ENCODE measurements at regions not wholly inside any gene's neighbourhood (a gene's known extent, or its start where the extent isn't known, plus 50 kb on each side); places are given as distances from the start of the nearest gene placed in this dataset.

DNA sequence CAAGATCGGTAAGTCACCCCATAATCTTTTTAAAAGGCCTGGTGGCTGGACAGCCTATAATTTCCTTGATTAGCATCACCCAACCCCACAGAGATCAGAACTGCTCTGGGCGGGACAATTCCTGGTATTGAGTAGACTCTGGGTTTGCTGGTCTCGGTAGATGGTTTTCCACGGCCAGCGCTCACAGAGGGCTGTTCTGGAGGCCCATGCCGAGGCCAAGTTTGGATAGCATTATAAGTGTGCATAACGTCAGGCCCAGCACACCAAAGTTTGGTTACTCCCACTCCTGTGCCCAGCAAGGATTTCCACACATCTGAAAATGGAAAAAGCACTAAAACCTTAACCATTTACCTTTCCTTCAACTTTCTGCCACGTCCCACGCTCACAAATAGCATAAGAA is 104.7 kb upstream of the RREB1 start:
- peaks cover under 1% of the 10 kb centered on the region; the same call in 1 of the 2 replicates for H3K4me1 ChIP-seq (ENCODE audit: control insufficient read depth, insufficient read depth, low read length)
- ChIA-PET CTCF (no interaction called here), POLR2A (no interaction called here)
- H3K27ac ChIP-seq (ENCODE audit: extremely low read depth, low read depth, low read length): no peak overlapping the region
- TF ChIP-seq, protein P1, sequence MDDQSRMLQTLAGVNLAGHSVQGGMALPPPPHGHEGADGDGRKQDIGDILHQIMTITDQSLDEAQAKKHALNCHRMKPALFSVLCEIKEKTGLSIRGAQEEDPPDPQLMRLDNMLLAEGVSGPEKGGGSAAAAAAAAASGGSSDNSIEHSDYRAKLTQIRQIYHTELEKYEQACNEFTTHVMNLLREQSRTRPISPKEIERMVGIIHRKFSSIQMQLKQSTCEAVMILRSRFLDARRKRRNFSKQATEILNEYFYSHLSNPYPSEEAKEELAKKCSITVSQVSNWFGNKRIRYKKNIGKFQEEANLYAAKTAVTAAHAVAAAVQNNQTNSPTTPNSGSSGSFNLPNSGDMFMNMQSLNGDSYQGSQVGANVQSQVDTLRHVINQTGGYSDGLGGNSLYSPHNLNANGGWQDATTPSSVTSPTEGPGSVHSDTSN (CRISPR knock-in tag; IDR thresholded peaks at IDR 0.05): no peak
- TF ChIP-seq, protein P2, sequence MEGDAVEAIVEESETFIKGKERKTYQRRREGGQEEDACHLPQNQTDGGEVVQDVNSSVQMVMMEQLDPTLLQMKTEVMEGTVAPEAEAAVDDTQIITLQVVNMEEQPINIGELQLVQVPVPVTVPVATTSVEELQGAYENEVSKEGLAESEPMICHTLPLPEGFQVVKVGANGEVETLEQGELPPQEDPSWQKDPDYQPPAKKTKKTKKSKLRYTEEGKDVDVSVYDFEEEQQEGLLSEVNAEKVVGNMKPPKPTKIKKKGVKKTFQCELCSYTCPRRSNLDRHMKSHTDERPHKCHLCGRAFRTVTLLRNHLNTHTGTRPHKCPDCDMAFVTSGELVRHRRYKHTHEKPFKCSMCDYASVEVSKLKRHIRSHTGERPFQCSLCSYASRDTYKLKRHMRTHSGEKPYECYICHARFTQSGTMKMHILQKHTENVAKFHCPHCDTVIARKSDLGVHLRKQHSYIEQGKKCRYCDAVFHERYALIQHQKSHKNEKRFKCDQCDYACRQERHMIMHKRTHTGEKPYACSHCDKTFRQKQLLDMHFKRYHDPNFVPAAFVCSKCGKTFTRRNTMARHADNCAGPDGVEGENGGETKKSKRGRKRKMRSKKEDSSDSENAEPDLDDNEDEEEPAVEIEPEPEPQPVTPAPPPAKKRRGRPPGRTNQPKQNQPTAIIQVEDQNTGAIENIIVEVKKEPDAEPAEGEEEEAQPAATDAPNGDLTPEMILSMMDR (tag by site-specific recombination; IDR thresholded peaks at IDR 0.05): no peak
- TF ChIP-seq ZNF571 (tag by site-specific recombination; IDR thresholded peaks at IDR 0.05): no peak
- no peak for TF ChIP-seq ZNF785 (tag by site-specific recombination; IDR thresholded peaks at IDR 0.05)
- TF ChIP-seq HOXA7 (CRISPR knock-in tag; IDR thresholded peaks at IDR 0.05; ENCODE audit: borderline replicate concordance): no peak
- no peak overlapping the region for H3K4me3 ChIP-seq (ENCODE audit: low read depth, low read length)
- no peaks in the 10 kb centered on the region for H3K36me3 ChIP-seq (ENCODE audit: control insufficient read depth in 2 of 2, insufficient read depth in 1 of 2, low read length in 2 of 2)
- no peaks in the 10 kb centered on the region for H3K9me3 ChIP-seq (ENCODE audit: control insufficient read depth, insufficient read depth, low read depth, low read length)

DNA sequence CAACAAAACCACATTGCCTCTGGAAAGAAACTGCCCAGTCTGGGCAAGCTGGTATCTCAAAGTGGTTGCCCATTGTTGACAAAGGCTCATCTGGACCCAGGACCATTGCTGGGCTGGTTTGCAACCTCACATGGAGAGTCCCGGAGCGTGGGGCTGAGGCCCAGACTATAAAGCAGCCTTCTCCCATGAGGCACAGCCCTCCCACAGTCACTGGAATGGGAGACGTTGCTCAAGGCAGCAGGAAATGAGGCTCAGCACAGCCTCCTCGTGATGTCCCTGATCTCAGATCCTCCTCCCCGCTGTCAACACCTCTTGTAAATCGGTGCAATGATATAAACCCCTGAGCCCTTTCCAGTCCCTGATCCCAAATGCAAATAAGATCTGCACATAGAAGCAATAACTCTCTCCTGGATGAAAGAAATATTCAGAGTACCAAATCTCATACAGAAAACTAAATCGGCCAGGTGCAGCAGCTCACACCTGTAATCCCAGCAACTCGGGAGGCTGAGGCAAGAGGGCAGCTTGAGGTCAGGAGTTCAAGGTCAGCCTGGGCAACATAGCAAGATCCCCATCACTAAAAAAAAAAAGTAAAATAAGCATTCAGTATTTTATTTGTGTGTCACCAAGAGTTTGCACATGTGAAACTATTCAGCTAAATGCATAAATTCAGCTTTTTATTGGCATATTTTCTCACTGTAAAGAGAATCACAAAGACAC is 103.0 kb upstream of the RREB1 start:
- Histone ChIP-seq H3K27ac (ENCODE audit: extremely low read depth, low read depth, low read length) (no peak overlapping the region), H3K4me3 (ENCODE audit: low read depth, low read length) (no peak overlapping the region), H3K4me1 (ENCODE audit: control insufficient read depth, insufficient read depth, low read length) (no peaks in the 10 kb centered on the region), H3K9me3 (ENCODE audit: control insufficient read depth, insufficient read depth, low read depth, low read length) (no peaks in the 10 kb centered on the region), H3K36me3 (ENCODE audit: control insufficient read depth in 2 of 2, insufficient read depth in 1 of 2, low read length in 2 of 2) (no peaks in the 10 kb centered on the region)
- ChIA-PET POLR2A (no interaction called here), CTCF (interaction anchor here (0.6 kb wide), 1 partner anchor 226 kb away, joined by 3 read pairs; no protein-coding TSS in a partner anchor)
- TF ChIP-seq ZNF174 (tag by site-specific recombination; IDR thresholded peaks at IDR 0.05) (no peak), FEZF1 (tag by site-specific recombination; IDR thresholded peaks at IDR 0.05) (peak; percentile 51), ZNF2 (tag by site-specific recombination; IDR thresholded peaks at IDR 0.05) (no peak), HOXA7 (CRISPR knock-in tag; IDR thresholded peaks at IDR 0.05; ENCODE audit: borderline replicate concordance) (no peak), OSR2 (tag by site-specific recombination; IDR thresholded peaks at IDR 0.05) (no peak), ZIC2 (tag by site-specific recombination; IDR thresholded peaks at IDR 0.05) (peak; percentile 58), KLF1 (tag by site-specific recombination; IDR thresholded peaks at IDR 0.05) (no peak), TRIM28 (IDR thresholded peaks at IDR 0.05; ENCODE audit: borderline replicate concordance, low read length) (no peak), ZBTB17 (tag by site-specific recombination; IDR thresholded peaks at IDR 0.05) (0 out of 2 replicates have a peak, but pooled peaks have one; percentile 16), WT1 (tag by site-specific recombination; IDR thresholded peaks at IDR 0.05) (no peak), ZNF596 (tag by site-specific recombination; IDR thresholded peaks at IDR 0.05) (no peak), ZNF146 (tag by site-specific recombination; IDR thresholded peaks at IDR 0.05) (no peak), ZNF23 (tag by site-specific recombination; IDR thresholded peaks at IDR 0.05; ENCODE audit: borderline replicate concordance) (no peak)
- TF ChIP-seq, protein P3, sequence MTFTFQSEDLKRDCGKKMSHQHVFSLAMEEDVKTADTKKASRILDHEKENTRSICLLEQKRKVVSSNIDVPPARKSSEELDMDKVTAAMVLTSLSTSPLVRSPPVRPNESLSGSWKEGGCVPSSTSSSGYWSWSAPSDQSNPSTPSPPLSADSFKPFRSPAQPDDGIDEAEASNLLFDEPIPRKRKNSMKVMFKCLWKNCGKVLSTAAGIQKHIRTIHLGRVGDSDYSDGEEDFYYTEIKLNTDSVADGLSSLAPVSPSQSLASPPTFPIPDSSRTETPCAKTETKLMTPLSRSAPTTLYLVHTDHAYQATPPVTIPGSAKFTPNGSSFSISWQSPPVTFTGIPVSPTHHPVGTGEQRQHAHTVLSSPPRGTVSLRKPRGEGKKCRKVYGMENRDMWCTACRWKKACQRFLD (tag by site-specific recombination; IDR thresholded peaks at IDR 0.05): no peak
- TF ChIP-seq, protein P4, sequence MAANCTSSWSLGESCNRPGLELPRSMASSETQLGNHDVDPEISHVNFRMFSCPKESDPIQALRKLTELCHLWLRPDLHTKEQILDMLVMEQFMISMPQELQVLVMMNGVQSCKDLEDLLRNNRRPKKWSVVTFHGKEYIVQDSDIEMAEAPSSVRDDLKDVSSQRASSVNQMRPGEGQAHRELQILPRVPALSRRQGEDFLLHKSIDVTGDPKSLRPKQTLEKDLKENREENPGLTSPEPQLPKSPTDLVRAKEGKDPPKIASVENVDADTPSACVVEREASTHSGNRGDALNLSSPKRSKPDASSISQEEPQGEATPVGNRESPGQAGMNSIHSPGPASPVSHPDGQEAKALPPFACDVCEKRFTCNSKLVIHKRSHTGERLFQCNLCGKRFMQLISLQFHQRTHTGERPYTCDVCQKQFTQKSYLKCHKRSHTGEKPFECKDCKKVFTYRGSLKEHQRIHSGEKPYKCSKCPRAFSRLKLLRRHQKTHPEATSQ (tag by site-specific recombination; IDR thresholded peaks at IDR 0.05): no peak
- TF ChIP-seq, protein P5, sequence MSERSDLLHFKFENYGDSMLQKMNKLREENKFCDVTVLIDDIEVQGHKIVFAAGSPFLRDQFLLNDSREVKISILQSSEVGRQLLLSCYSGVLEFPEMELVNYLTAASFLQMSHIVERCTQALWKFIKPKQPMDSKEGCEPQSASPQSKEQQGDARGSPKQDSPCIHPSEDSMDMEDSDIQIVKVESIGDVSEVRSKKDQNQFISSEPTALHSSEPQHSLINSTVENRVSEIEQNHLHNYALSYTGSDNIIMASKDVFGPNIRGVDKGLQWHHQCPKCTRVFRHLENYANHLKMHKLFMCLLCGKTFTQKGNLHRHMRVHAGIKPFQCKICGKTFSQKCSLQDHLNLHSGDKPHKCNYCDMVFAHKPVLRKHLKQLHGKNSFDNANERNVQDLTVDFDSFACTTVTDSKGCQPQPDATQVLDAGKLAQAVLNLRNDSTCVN (tag by site-specific recombination; optimal IDR thresholded peaks at IDR 0.05): no peak
- TF ChIP-seq, protein P6, sequence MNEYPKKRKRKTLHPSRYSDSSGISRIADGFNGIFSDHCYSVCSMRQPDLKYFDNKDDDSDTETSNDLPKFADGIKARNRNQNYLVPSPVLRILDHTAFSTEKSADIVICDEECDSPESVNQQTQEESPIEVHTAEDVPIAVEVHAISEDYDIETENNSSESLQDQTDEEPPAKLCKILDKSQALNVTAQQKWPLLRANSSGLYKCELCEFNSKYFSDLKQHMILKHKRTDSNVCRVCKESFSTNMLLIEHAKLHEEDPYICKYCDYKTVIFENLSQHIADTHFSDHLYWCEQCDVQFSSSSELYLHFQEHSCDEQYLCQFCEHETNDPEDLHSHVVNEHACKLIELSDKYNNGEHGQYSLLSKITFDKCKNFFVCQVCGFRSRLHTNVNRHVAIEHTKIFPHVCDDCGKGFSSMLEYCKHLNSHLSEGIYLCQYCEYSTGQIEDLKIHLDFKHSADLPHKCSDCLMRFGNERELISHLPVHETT (tag by site-specific recombination; IDR thresholded peaks at IDR 0.05): no peak
- TF ChIP-seq, protein P7, sequence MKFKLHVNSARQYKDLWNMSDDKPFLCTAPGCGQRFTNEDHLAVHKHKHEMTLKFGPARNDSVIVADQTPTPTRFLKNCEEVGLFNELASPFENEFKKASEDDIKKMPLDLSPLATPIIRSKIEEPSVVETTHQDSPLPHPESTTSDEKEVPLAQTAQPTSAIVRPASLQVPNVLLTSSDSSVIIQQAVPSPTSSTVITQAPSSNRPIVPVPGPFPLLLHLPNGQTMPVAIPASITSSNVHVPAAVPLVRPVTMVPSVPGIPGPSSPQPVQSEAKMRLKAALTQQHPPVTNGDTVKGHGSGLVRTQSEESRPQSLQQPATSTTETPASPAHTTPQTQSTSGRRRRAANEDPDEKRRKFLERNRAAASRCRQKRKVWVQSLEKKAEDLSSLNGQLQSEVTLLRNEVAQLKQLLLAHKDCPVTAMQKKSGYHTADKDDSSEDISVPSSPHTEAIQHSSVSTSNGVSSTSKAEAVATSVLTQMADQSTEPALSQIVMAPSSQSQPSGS (tag by site-specific recombination; IDR thresholded peaks at IDR 0.05; ENCODE audit: low read depth): no peak

Measured in HEK293 (cell line).